ENCODE measurements at regions not wholly inside any gene's neighbourhood (a gene's known extent, or its start where the extent isn't known, plus 50 kb on each side); places are given as distances from the start of the nearest gene placed in this dataset.

DNA sequence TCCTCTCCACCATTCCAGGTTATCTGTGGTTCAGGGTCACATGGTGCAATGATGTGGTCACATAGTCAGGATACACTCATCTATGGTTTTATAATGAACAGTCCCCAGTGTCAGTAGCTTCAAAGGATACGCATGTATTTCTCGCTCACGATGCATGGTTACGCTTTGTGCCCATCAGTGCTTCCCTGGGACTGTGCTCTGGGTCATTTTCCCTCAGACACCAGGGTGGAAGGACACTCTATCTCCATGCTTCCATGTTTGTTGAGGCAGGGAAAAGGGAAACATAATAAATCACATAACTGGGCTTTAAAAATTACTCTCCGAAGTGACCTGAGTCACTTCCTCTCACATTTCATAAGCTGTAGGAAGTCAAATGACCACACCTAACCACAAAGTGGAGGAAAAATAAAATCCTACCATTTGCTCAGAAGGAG is 394.8 kb upstream of the NOX3 start:
- no peak for TF ChIP-seq POLR2A (IDR thresholded peaks at IDR 0.05)
- TF ChIP-seq, protein P1, sequence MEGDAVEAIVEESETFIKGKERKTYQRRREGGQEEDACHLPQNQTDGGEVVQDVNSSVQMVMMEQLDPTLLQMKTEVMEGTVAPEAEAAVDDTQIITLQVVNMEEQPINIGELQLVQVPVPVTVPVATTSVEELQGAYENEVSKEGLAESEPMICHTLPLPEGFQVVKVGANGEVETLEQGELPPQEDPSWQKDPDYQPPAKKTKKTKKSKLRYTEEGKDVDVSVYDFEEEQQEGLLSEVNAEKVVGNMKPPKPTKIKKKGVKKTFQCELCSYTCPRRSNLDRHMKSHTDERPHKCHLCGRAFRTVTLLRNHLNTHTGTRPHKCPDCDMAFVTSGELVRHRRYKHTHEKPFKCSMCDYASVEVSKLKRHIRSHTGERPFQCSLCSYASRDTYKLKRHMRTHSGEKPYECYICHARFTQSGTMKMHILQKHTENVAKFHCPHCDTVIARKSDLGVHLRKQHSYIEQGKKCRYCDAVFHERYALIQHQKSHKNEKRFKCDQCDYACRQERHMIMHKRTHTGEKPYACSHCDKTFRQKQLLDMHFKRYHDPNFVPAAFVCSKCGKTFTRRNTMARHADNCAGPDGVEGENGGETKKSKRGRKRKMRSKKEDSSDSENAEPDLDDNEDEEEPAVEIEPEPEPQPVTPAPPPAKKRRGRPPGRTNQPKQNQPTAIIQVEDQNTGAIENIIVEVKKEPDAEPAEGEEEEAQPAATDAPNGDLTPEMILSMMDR (IDR thresholded peaks at IDR 0.05) = no peak
